ENCODE measurements at regions not wholly inside any gene's neighbourhood (a gene's known extent, or its start where the extent isn't known, plus 50 kb on each side); places are given as distances from the start of the nearest gene placed in this dataset.

GRCh38 chr3:88209356-88209755 is 59.6 kb downstream of the C3orf38 start:
- no peaks in the 10 kb centered on the region for H3K36me3 ChIP-seq
- TF ChIP-seq, protein P1, sequence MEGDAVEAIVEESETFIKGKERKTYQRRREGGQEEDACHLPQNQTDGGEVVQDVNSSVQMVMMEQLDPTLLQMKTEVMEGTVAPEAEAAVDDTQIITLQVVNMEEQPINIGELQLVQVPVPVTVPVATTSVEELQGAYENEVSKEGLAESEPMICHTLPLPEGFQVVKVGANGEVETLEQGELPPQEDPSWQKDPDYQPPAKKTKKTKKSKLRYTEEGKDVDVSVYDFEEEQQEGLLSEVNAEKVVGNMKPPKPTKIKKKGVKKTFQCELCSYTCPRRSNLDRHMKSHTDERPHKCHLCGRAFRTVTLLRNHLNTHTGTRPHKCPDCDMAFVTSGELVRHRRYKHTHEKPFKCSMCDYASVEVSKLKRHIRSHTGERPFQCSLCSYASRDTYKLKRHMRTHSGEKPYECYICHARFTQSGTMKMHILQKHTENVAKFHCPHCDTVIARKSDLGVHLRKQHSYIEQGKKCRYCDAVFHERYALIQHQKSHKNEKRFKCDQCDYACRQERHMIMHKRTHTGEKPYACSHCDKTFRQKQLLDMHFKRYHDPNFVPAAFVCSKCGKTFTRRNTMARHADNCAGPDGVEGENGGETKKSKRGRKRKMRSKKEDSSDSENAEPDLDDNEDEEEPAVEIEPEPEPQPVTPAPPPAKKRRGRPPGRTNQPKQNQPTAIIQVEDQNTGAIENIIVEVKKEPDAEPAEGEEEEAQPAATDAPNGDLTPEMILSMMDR (IDR thresholded peaks at IDR 0.05; ENCODE audit: low read depth, low read length) = no peak

DNA sequence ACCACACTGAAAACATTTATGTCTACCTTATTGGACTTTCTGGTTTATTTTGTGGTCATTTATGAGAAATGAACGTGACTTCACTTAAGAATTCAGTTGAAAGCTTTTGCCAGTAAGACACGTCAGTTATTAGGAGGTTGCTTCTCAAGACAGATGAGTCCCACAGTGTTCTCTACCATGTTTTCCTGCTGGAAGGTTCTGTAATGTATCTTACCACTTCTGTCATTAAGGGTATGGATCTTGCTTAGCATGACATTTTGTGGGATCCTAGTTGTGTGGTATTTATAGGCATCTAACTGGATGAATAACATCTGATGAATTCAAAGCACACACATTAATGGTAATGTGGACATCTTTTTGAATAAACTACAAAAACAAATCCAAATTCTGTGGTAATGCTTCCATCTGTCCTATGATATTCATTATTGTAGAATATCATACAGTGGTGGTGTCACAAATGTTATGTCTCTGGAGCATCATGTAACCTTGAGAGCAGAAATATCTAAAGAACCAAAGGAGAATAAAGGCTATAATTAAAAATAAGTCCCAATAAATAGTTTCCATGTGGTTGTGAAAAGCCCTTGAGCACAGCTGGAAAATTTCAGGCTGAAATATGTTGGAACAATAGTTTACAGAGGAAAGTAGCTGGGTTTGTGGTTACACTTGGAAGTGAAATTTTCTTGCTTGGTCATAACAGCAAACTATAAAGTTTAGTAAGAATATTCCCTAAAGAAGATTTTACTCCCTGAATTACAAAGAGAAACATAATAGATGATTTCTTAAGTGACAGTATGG is 61.5 kb downstream of the C3orf38 start:
- no peaks in the 10 kb centered on the region for H3K9me3 ChIP-seq
- H3K4me3 ChIP-seq (ENCODE audit: low read depth, low read length) = no peak overlapping the region
- TF ChIP-seq, protein P1 (IDR thresholded peaks at IDR 0.05; ENCODE audit: low read depth, low read length) = no peak
- no peak for DNase-seq
- no peaks in the 10 kb centered on the region for H3K4me1 ChIP-seq
- no peaks in the 10 kb centered on the region for H3K36me3 ChIP-seq
- H3K27me3 ChIP-seq = peaks cover 7% of the 10 kb centered on the region

More at GRCh38 chr3:88209356-88209755, 59.6 kb downstream of the C3orf38 start:
- Histone ChIP-seq H3K27me3 (peaks cover 7% of the 10 kb centered on the region), H3K4me3 (ENCODE audit: low read depth, low read length) (no peak overlapping the region), H3K9me3 (no peaks in the 10 kb centered on the region), H3K4me1 (no peaks in the 10 kb centered on the region)
- DNase-seq = no peak

- Histone ChIP-seq H3K9me3 (no peaks in the 10 kb centered on the region), H3K27me3 (no peaks in the 10 kb centered on the region), H3K4me3 (ENCODE audit: low read depth, low read length) (no peak overlapping the region), H3K36me3 (no peaks in the 10 kb centered on the region), H3K4me1 (no peaks in the 10 kb centered on the region)
- TF ChIP-seq, protein P1 (IDR thresholded peaks at IDR 0.05; ENCODE audit: low read depth, low read length) = peak; percentile 74
- DNase-seq = peak; percentile 55
Observed at GRCh38 chr3:88219138-88219792, 69.5 kb downstream of the C3orf38 start.

- H3K9me3 ChIP-seq = no peaks in the 10 kb centered on the region
- H3K27me3 ChIP-seq = no peaks in the 10 kb centered on the region
- no peak for DNase-seq
- H3K4me1 ChIP-seq = no peaks in the 10 kb centered on the region
- H3K4me3 ChIP-seq (ENCODE audit: low read depth, low read length) = no peak overlapping the region
- H3K36me3 ChIP-seq = no peaks in the 10 kb centered on the region
- TF ChIP-seq, protein P1 (IDR thresholded peaks at IDR 0.05; ENCODE audit: low read depth, low read length) = no peak
Observed at GRCh38 chr3:88220126-88220525, 70.4 kb downstream of the C3orf38 start.

DNA sequence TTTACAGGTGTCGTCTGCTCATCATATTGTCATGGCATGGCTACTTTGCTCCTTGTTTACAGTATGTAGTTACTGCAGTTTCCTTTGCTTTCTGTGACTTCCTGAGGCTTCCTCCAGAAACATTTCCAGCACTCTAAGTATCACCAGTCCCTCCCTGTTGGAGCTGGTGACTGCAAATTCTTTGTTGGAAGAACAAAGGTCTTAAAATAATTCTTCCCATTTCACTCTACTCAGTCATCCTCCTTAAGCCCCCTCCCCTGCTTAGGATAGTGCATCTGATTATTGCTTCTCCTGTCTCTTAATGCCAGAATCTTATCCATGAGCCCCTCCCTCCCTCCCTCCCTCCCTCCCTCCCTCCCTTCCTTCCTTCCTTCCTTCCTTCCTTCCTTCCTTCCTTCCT is 72.0 kb downstream of the C3orf38 start:
- DNase-seq = no peak
- Histone ChIP-seq H3K36me3 (no peaks in the 10 kb centered on the region), H3K4me1 (no peaks in the 10 kb centered on the region), H3K9me3 (no peaks in the 10 kb centered on the region), H3K27me3 (peaks cover 3% of the 10 kb centered on the region; the same call in 1 of the 2 replicates), H3K4me3 (ENCODE audit: low read depth, low read length) (no peak overlapping the region)
- TF ChIP-seq, protein P1 (IDR thresholded peaks at IDR 0.05; ENCODE audit: low read depth, low read length) = no peak

- H3K9me3 ChIP-seq = no peaks in the 10 kb centered on the region
- no peaks in the 10 kb centered on the region for H3K36me3 ChIP-seq
- TF ChIP-seq, protein P1 (IDR thresholded peaks at IDR 0.05; ENCODE audit: low read depth, low read length) = no peak
- H3K4me1 ChIP-seq = no peaks in the 10 kb centered on the region
- no peak for DNase-seq
- H3K4me3 ChIP-seq (ENCODE audit: low read depth, low read length) = no peak overlapping the region
- H3K27me3 ChIP-seq = peaks cover 3% of the 10 kb centered on the region; the same call in 1 of the 2 replicates
Observed at GRCh38 chr3:88222343-88222742, 72.6 kb downstream of the C3orf38 start.

All from BE2C (cell line).